Stomach (tissue), 8 donors: ENCODE measurements at regions not wholly inside any gene's neighbourhood (a gene's known extent, or its start where the extent isn't known, plus 50 kb on each side); places are given as distances from the start of the nearest gene placed in this dataset.

ENCODE experiments used
- DNase-seq, 2 donors: peaks; one replicate each; pipeline versions ENCODE4 v3.0.0 to v3.0.0-alpha.2; 2013 to 2019
- H3K27ac ChIP-seq, 5 donors: fragments of 200-600 bp in 4 of 5; sonication (generic) in 4 of 5; one replicate each; pipeline ENCODE4 v1.5.1; 2013 to 2019; ENCODE audit warnings: mild to moderate bottlenecking in 1 of 5, moderate library complexity in 1 of 5
- H3K27me3 ChIP-seq, 3 donors: fragments of 200-600 bp; sonication (generic); one replicate each; pipeline ENCODE4 v1.5.1; 2017 to 2019; ENCODE audit warnings: mixed run types in 1 of 3
- H3K36me3 ChIP-seq, 4 donors: fragments of 200-600 bp; sonication (generic); 1 replicate in 3 of 4; 2 replicates in 1 of 4; pipeline ENCODE4 v1.5.1; 2016 to 2019
- H3K4me1 ChIP-seq, 4 donors: fragments of 200-600 bp; sonication (generic); one replicate each; pipeline ENCODE4 v1.5.1; 2016 to 2019
- H3K4me3 ChIP-seq, 4 donors: fragments of 200-600 bp; sonication (generic) in 3 of 4; one replicate each; pipeline ENCODE4 v1.5.1; 2016 to 2019; ENCODE audit warnings: mild to moderate bottlenecking in 1 of 4
- H3K9me3 ChIP-seq, 4 donors: fragments of 200-600 bp; sonication (generic); one replicate each; pipeline ENCODE4 v1.5.1; 2016 to 2019
- CTCF ChIP-seq, 7 experiments: fragments of 450-650 bp in 4 of 7; fragments of 200-600 bp in 3 of 7; sonication (generic) in 3 of 7; IDR thresholded peaks; one replicate each; pipeline ENCODE4 v1.5.1; 2016 to 2019; ENCODE audit warnings: antibody characterized with exemption in 7 of 7, control low read depth in 2 of 7, mild to moderate bottlenecking in 1 of 7
- EP300 ChIP-seq: sonication (generic); formaldehyde crosslinking; IDR thresholded peaks from one replicate; pipeline ENCODE4 v1.6.1; 2017; ENCODE audit warnings: antibody characterized with exemption
- POLR2A ChIP-seq, 4 donors: fragments of 450-650 bp; IDR thresholded peaks; one replicate each; pipeline ENCODE4 v1.6.1; 2016; ENCODE audit warnings: antibody characterized with exemption in 4 of 4, control low read depth in 2 of 4, mild to moderate bottlenecking in 1 of 4, moderate library complexity in 1 of 4
- POLR2AphosphoS5 ChIP-seq, 3 donors: sonication (generic); formaldehyde crosslinking; IDR thresholded peaks; one replicate each; pipeline ENCODE4 v1.6.1; 2016; ENCODE audit warnings: antibody characterized with exemption in 3 of 3
- WGBS, 5 donors: extraction: QIAGEN DNeasy Blood & Tissue Kit in 3 of 5; methylation state at CpG; one replicate each; pipeline versions ENCODE4 v1.1.5 to v1.1.7; 2013 to 2018; 5-methylcytosine and 5-hydroxymethylcytosine counted together
- intact Hi-C: fragments of 100-400 bp; cut with DNase I; formaldehyde crosslinking; loops from one replicate; pipeline ENCODE4 v1.15.1; 2023; ENCODE audit warnings: low total_unique reads
- donor health status: healthy with polysubstance abuse.
- donor health status: Bipolar disorder and iron deficiency.
- donor health status: healthy.

GRCh38 chr2:164389411-164389810 lies 231.9 kb downstream of the GRB14 start:
- no peaks in the 10 kb centered on the region for H3K9me3 ChIP-seq
- H3K4me1 ChIP-seq: peaks cover 0 to 6% (median 1%) of the 10 kb centered on the region in 4 donors
- no peak overlapping the region for H3K4me3 ChIP-seq
- WGBS, 5 donors: 86 to 93% (median 90%) methylated on average over 6 of the region's 6 CpGs
- DNase-seq: no peak
- intact Hi-C loops: no loop called here
- H3K27ac ChIP-seq: no peak overlapping the region
- H3K27me3 ChIP-seq: no peaks in the 10 kb centered on the region
- TF ChIP-seq EP300: no peak
- TF ChIP-seq POLR2A (IDR thresholded peaks at IDR 0.05): no peak
- no peak for TF ChIP-seq CTCF (IDR thresholded peaks at IDR 0.05)
- TF ChIP-seq POLR2AphosphoS5 (IDR thresholded peaks at IDR 0.05): no peak
- no peaks in the 10 kb centered on the region for H3K36me3 ChIP-seq

GRCh38 chr2:164388511-164388910 lies 232.8 kb downstream of the GRB14 start:
- intact Hi-C loops: no loop called here
- peak in 1 of 2 donors; percentile 60 for DNase-seq
- no peak for TF ChIP-seq CTCF (IDR thresholded peaks at IDR 0.05)
- no peak for TF ChIP-seq POLR2A (IDR thresholded peaks at IDR 0.05)
- no peak for TF ChIP-seq POLR2AphosphoS5 (IDR thresholded peaks at IDR 0.05)

GRCh38 chr2:164386231-164386630 lies 235.1 kb downstream of the GRB14 start:
- 84 to 90% (median 89%) methylated on average over 5 of the region's 5 CpGs for WGBS, 5 donors

More at GRCh38 chr2:164388511-164388910, 232.8 kb downstream of the GRB14 start:
- Histone ChIP-seq H3K27me3 (no peaks in the 10 kb centered on the region), H3K36me3 (no peaks in the 10 kb centered on the region), H3K4me3 (no peak overlapping the region), H3K4me1 (peaks cover 0 to 6% (median 1%) of the 10 kb centered on the region in 4 donors), H3K9me3 (no peaks in the 10 kb centered on the region), H3K27ac (no peak overlapping the region)
- 15 to 41% (median 28%) methylated on average over 2 of the region's 2 CpGs for WGBS, 5 donors

GRCh38 chr2:164384434-164384833 lies 236.8 kb downstream of the GRB14 start:
- Histone ChIP-seq H3K36me3 (no peaks in the 10 kb centered on the region), H3K27ac (no peak overlapping the region), H3K4me1 (peaks cover 0 to 6% (median 1%) of the 10 kb centered on the region in 4 donors), H3K9me3 (no peaks in the 10 kb centered on the region), H3K27me3 (no peaks in the 10 kb centered on the region), H3K4me3 (no peak overlapping the region)
- intact Hi-C loops: no loop called here
- TF ChIP-seq POLR2A (IDR thresholded peaks at IDR 0.05) (no peak), POLR2AphosphoS5 (IDR thresholded peaks at IDR 0.05) (no peak), CTCF (IDR thresholded peaks at IDR 0.05) (no peak), EP300 (no peak)
- DNase-seq: no peak

More at GRCh38 chr2:164386231-164386630, 235.1 kb downstream of the GRB14 start:
- H3K27me3 ChIP-seq: no peaks in the 10 kb centered on the region
- no peak overlapping the region for H3K4me3 ChIP-seq
- no peaks in the 10 kb centered on the region for H3K9me3 ChIP-seq
- no peak overlapping the region for H3K27ac ChIP-seq
- intact Hi-C loops: no loop called here
- DNase-seq: no peak
- H3K36me3 ChIP-seq: no peaks in the 10 kb centered on the region
- TF ChIP-seq EP300: no peak
- TF ChIP-seq CTCF (IDR thresholded peaks at IDR 0.05): no peak
- TF ChIP-seq POLR2A (IDR thresholded peaks at IDR 0.05): no peak
- TF ChIP-seq POLR2AphosphoS5 (IDR thresholded peaks at IDR 0.05): no peak
- peaks cover 0 to 6% (median 1%) of the 10 kb centered on the region in 4 donors for H3K4me1 ChIP-seq
